Osteoblast (primary cell): ENCODE measurements at regions not wholly inside any gene's neighbourhood (a gene's known extent, or its start where the extent isn't known, plus 50 kb on each side); places are given as distances from the start of the nearest gene placed in this dataset.
A peak's percentile ranks its signal among the peaks of the same experiment; 100 is the strongest.

Experiments
- DNase-seq: peaks from one replicate; pipeline ENCODE4 v3.0.0; 2011; ENCODE audit warnings: low spot score, mixed read lengths; ENCODE audit not compliant: insufficient read length; ENCODE audit errors: missing footprints
- H2AFZ ChIP-seq: 2 replicates; pipeline ENCODE4 v1.6.0; 2011; ENCODE audit warnings: mild to moderate bottlenecking, low read length
- H3K27ac ChIP-seq: 2 replicates; pipeline ENCODE4 v1.5.1; 2011; ENCODE audit warnings: mild to moderate bottlenecking, low read depth, low read length, moderate library complexity
- H3K27me3 ChIP-seq: 2 replicates; pipeline ENCODE4 v1.6.0; 2012; ENCODE audit warnings: mild to moderate bottlenecking, control low read depth, inconsistent platforms, low read length, moderate library complexity; ENCODE audit not compliant: insufficient read depth
- H3K36me3 ChIP-seq: 2 replicates; pipeline ENCODE4 v1.5.1; 2011; ENCODE audit warnings: mild to moderate bottlenecking, low read length, control low read depth, moderate library complexity; ENCODE audit not compliant: insufficient read depth
- H3K4me1 ChIP-seq: 2 replicates; pipeline ENCODE4 v1.5.1; 2011; ENCODE audit warnings: mild to moderate bottlenecking, low read length, control low read depth, moderate library complexity; ENCODE audit not compliant: insufficient read depth
- H3K4me2 ChIP-seq: 2 replicates; pipeline ENCODE4 v1.6.0; 2011; ENCODE audit warnings: mild to moderate bottlenecking, low read length; ENCODE audit not compliant: insufficient read depth
- H3K4me3 ChIP-seq: fragments of 200-600 bp; sonication (generic); 3 replicates; pipeline ENCODE4 v1.5.1; 2012; ENCODE audit warnings: mild to moderate bottlenecking, low read length, inconsistent platforms; ENCODE audit not compliant: insufficient read depth
- H3K79me2 ChIP-seq: 2 replicates; pipeline ENCODE4 v1.6.0; 2012; ENCODE audit warnings: mild to moderate bottlenecking, low read length, control low read depth, inconsistent platforms; ENCODE audit not compliant: insufficient read depth
- H3K9me3 ChIP-seq: 2 replicates; pipeline ENCODE4 v1.5.1; 2011; ENCODE audit warnings: low read depth, low read length, control low read depth
- H4K20me1 ChIP-seq: 2 replicates; pipeline ENCODE4 v1.6.0; 2012; ENCODE audit warnings: mild to moderate bottlenecking, low read length, control low read depth; ENCODE audit not compliant: insufficient read depth
- TF ChIP-seq, protein P1 (sequence below): IDR thresholded peaks from 2 replicates; pipeline ENCODE4 v1.5.1; 2011; ENCODE audit warnings: mild to moderate bottlenecking, low read depth, low read length, moderate library complexity; ENCODE audit errors: extremely low read depth

DNA sequence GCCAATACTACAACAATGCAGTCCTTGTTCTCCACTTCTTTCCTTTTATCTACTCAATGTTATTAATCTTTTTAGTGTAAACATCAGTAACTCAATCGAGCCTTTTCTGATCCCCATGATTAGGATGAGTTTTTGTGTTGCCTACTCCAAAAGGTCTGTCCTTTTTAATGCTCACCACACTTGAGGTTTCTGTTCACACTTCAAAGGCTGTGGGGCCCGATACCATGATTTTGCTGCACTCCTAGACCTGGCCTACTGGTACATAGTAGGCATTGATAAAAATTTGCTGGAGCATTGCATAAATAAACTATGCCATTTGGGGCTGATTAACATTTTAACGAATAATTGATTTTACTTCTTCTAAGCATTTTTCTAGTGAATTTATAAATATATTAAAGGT, 125.4 kb upstream of the KLF12 start:
- no peaks in the 10 kb centered on the region for H3K27me3 ChIP-seq
- no peaks in the 10 kb centered on the region for H3K36me3 ChIP-seq
- H3K27ac ChIP-seq: no peak overlapping the region
- H3K4me2 ChIP-seq: no peak overlapping the region
- peak overlapping the region; percentile 21 for H2AFZ ChIP-seq
- no peak overlapping the region for H3K4me3 ChIP-seq
- peaks cover 10% of the 10 kb centered on the region for H3K4me1 ChIP-seq
- DNase-seq: no peak
- no peaks in the 10 kb centered on the region for H3K79me2 ChIP-seq
- peaks cover 3% of the 10 kb centered on the region for H3K9me3 ChIP-seq
- H4K20me1 ChIP-seq: no peaks in the 10 kb centered on the region
- TF ChIP-seq, protein P1, sequence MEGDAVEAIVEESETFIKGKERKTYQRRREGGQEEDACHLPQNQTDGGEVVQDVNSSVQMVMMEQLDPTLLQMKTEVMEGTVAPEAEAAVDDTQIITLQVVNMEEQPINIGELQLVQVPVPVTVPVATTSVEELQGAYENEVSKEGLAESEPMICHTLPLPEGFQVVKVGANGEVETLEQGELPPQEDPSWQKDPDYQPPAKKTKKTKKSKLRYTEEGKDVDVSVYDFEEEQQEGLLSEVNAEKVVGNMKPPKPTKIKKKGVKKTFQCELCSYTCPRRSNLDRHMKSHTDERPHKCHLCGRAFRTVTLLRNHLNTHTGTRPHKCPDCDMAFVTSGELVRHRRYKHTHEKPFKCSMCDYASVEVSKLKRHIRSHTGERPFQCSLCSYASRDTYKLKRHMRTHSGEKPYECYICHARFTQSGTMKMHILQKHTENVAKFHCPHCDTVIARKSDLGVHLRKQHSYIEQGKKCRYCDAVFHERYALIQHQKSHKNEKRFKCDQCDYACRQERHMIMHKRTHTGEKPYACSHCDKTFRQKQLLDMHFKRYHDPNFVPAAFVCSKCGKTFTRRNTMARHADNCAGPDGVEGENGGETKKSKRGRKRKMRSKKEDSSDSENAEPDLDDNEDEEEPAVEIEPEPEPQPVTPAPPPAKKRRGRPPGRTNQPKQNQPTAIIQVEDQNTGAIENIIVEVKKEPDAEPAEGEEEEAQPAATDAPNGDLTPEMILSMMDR: no peak

DNA sequence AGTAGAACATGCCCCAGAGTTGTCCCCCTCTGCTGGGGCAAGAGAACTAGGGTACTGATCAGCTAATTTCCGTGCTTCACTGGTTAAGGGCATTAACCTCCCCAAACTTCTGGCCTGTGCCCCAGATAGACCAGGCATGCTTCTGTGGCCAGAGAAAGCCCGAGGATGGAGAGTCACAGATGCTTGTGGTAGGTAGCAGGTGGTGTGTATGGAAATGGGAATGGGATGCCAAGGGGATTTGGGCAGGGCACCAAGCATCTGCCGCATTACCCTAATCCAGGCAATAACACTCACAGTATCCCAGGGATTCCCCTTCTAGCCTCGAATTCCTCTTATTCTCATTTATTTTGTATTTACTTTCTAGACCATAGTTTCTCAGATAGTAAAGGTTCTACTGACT, 124.8 kb upstream of the KLF12 start:
- Histone ChIP-seq H3K4me1 (peaks cover 10% of the 10 kb centered on the region), H3K27me3 (no peaks in the 10 kb centered on the region), H3K27ac (no peak overlapping the region), H3K4me2 (no peak overlapping the region), H4K20me1 (no peaks in the 10 kb centered on the region), H3K36me3 (no peaks in the 10 kb centered on the region), H3K79me2 (no peaks in the 10 kb centered on the region), H3K4me3 (no peak overlapping the region), H3K9me3 (peaks cover 3% of the 10 kb centered on the region), H2AFZ (no peak overlapping the region)
- TF ChIP-seq, protein P1: no peak
- no peak for DNase-seq

DNA sequence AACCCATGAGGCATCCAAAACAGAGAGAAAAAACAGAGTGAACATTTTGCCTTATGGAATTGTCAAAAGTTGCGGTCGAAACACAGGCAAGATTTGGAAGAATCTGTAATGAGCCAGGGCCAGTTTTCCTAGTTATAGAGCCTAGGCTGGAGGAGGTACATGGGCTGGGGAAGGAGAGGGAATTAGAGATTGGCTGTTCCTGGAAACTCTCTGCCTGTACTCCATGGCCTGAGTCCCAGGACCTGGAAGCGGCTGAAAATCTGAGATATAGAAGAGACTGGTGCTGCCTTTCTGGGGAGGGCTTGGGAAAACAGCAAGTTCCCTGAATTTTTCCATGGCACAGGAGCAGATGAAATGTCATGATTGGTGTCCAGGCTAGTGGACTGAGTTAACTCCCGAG, 122.8 kb upstream of the KLF12 start:
- Histone ChIP-seq H3K27ac (no peak overlapping the region), H3K9me3 (no peaks in the 10 kb centered on the region), H3K27me3 (no peaks in the 10 kb centered on the region), H4K20me1 (no peaks in the 10 kb centered on the region), H3K36me3 (no peaks in the 10 kb centered on the region), H3K79me2 (no peaks in the 10 kb centered on the region), H3K4me1 (peaks cover 10% of the 10 kb centered on the region), H2AFZ (peak overlapping the region; percentile 58), H3K4me2 (no peak overlapping the region), H3K4me3 (no peak overlapping the region)
- no peak for DNase-seq
- TF ChIP-seq, protein P1: no peak

DNA sequence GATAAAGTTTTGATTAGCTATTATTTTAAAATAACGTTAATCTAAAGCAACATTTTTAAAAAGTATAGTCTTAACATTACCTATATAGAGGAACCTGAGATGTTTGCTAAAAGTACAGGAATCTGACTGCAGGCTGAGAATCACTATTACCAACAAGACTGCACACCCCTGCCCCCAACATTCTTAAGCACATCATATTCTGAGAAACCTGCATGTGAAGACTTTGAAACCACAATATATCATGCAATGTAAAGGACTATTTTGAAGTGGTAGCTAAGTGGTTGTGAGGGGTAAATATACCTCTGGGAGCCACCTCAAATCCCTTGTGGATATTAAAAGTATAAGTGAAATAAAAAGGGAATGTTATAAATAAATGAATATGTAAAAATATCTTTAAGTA, 119.0 kb upstream of the KLF12 start:
- H3K36me3 ChIP-seq: no peaks in the 10 kb centered on the region
- no peak for DNase-seq
- no peak overlapping the region for H3K4me2 ChIP-seq
- H3K9me3 ChIP-seq: peaks cover 4% of the 10 kb centered on the region
- H3K27me3 ChIP-seq: no peaks in the 10 kb centered on the region
- H2AFZ ChIP-seq: no peak overlapping the region
- H3K27ac ChIP-seq: no peak overlapping the region
- TF ChIP-seq, protein P1: no peak
- H3K4me1 ChIP-seq: peaks cover 25% of the 10 kb centered on the region
- H4K20me1 ChIP-seq: no peaks in the 10 kb centered on the region
- H3K4me3 ChIP-seq: no peak overlapping the region
- no peaks in the 10 kb centered on the region for H3K79me2 ChIP-seq
